ENCODE measurements at regions not wholly inside any gene's neighbourhood (a gene's known extent, or its start where the extent isn't known, plus 50 kb on each side); places are given as distances from the start of the nearest gene placed in this dataset.
A peak's percentile ranks its signal among the peaks of the same experiment; 100 is the strongest.
"Not testable (repeated sequence)": the region's sequence is repeated elsewhere in the genome, so short reads cannot be mapped to it uniquely, and the experiment has no call there.

DNA sequence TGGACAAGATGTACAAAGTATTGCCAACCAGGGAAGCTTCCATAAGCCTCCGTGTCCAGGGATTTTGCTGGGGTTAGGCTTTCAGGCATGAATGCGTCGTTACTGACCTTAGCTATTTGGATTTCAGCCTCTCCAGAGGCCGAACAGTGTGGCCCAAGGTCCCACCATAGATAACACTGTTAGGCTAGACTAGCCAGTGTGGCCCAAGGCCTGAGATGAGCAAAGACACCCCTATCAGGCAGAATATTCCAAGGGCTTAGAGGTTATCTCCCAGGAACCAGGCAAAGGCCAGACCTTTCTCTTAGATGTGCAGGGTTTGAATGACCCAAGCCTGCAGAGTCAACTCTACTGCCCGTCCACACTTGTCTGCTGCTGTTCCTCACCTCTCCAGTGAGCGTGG lies 131.7 kb upstream of the NDUFV2 start:
- DNase-seq: no peak

DNA sequence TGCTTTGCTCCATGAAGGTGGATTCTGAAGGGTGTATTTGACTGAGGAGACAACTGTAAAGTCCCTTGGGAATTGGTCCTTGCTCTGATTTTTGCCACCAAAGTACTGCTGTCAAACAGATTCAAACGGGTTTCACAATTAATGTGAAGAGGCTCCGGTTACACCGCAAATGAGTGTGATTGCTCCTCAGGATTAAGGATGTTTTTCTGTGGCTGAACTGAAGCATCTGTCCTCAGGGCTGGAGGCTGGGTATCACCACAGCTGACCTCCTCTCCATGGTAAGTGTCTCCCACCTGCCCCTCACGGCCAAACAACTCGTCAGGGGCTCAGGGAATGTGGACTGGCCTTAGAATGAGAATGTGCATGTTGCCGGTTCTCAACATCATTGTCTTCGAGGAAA lies 130.4 kb upstream of the NDUFV2 start:
- no peak for DNase-seq

DNA sequence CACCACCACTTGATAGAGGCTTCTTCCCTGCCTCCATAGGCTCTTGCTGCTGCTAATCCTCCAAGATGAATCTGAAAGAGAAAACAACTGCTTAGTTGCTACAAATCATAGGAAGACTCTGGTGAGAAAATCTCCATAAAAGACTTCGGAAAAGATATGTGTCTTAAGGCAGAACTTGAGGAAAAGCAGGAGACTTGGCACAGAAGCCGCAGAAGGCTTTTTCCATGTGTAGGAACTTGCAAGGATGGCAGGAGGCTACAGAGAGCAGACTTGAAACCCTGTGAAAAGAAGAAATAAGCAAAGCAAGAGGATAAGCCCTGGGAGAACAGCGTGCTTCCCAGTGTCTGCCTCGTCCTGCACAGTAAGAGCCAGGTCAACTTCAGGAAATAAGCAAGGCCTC lies 128.2 kb upstream of the NDUFV2 start:
- no peak for DNase-seq

DNA sequence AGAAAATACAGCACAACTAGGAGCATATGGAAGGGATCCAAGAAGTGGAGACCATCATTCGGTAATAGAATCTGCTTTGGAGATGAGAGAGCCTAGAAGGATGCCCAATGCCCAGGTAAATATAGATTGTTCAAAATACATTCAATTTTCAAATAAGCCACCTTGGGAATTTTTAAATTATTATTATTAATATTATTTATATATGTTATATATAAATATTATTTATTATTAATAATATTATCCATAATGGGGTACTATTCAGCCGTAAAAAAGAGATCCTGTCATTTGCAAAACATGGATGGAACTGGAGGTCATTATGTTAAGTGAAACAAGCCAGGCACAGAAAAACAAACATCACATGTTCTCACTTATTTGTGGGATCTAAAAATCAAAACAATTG lies 127.8 kb upstream of the NDUFV2 start:
- no peak for DNase-seq

DNA sequence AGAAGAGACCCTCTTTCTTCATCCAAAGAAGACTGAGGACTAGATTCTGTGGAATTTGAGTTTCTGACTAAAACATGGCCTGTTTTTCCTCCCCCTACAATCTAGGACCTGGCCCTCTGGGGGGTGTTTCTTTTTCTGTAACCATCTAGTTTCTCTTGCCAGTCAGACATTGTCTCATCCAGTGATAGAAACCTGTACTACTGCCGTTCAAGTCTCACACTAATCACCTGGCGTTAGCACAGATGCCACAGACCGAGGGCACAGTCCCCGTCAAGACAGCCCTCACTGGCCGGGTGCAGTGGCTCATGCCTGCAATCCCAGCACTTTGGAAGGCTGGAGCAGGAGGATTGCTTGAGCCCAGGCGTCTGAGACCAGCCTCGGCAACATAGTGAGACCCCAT lies 126.9 kb upstream of the NDUFV2 start:
- DNase-seq: no peak

DNA sequence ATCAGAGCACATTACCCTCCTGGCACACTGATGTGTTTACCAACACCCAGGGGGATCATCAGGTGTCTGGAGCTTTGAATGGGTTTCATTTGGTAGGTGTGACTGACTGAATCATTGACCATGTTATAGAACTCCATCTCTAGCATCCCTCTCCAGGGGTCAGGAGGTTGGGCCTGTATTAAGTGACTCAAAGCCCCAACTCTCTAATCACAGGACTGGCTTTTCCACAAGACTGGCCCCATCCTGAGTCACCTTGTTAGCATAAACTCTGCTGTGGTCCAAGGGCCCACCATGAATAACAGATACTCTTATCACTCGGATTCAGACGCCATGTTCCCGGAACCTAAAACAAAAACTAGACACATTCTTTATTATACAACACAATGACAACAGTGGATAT lies 125.9 kb upstream of the NDUFV2 start:
- DNase-seq: no peak

DNA sequence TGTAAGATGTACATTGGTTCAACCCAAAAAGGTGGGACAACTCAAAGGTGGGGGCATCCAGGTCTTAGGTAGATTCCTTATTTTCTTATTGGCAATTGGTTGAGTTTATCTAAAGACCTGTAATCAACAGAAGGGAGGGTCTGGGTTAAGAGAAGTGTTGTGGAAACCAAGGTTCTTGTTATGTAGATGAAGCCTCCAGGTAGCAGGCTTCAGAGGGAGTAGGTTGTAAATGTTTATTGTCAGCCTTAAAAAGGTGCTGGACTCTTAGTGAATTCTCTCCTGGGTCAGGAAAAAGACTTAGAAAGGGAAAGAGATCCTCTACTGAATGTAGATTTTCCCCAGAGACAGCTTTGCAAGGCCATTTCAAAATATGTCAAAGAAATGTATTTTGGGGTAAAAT lies 125.3 kb upstream of the NDUFV2 start:
- no peak for DNase-seq

DNA sequence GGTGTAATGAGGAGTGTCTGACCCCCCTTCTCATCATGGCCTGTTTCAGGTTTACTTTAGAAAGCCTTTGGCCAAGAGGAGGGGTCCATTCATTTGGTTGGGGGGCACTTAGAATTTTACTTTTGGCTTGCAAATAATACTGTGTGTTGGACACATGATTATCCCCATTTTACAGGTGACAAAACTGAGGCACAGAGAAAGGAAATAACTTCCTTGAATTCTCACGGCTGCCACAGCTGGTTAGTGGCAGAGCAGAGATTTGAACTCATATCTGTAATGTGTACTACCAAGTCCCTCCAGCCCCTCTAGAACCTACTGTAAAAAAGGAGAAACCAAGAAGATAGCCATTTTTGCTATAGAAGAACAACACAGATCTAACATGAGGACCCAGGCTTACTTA lies 124.8 kb upstream of the NDUFV2 start:
- DNase-seq: no peak

DNA sequence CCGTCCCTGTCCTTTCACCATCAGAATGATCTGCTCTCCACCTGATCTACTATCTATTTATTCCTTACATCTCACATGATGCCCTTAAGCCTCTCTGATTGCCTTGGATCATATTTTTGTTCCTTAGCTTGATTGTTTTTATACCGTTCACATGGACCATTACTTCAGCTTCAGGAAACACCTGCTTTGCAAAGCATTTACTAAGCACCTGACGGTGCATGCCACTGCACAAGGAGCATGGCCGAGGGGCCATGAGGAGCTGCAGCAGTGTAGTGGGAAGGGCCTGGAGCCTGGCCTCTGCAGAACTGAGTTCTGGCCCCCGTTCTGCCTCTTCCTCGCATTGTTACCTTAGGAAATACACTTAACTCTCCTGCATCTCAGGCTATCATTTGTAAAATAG lies 124.1 kb upstream of the NDUFV2 start:
- no peak for DNase-seq

DNA sequence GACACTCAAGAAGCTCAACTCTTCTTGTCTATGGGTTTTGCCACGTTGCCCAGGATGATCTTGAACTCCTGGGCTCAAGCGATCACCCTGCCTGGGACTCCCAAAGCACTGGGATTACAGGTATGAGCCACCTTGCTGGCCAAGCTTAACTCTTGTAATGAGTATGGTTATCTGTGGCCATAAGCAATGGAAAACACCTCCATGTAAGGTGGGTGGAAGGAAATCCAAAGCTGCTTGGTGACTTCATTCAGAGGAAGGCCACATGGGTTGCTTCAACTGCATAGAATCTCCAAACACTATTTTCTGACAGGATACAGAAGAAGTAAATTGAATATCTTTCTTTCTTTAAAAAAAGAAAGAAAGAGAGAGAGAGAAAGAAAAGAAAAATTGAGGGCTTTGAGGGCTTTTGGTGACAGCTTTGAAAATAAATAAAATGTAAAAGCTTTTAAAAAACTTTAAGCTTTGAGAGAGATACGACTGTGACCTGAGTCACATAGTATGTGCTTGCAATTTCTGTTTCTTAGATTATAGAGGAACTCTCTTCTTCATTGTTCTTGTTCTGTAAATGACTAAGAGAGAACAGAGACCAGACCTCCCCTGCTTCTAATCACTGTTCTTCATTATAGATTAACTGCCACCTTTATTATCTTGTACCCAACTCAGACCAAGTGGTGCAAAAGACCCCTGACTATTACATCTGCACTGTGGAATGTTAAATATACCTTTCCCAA lies 123.1 kb upstream of the NDUFV2 start:
- no peak for DNase-seq

DNA sequence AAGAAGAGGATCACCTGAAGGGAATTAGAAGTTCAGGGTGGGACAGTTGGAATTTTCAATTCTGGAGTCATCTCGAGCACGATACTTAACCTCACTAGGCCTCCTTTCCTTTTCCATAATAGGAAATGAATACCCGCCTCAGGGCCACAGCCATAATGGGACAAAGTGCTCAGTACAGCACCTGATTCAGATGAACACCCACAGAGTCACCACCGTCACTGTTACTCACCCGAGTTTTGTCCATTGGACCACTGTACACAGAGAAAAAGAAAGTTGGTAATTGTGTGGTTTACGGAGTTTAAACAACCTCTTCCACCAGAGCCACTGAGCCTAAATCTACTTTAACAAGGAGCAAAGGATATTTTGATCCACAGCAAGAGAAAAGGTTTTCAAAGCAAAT lies 122.0 kb upstream of the NDUFV2 start:
- DNase-seq: no peak

DNA sequence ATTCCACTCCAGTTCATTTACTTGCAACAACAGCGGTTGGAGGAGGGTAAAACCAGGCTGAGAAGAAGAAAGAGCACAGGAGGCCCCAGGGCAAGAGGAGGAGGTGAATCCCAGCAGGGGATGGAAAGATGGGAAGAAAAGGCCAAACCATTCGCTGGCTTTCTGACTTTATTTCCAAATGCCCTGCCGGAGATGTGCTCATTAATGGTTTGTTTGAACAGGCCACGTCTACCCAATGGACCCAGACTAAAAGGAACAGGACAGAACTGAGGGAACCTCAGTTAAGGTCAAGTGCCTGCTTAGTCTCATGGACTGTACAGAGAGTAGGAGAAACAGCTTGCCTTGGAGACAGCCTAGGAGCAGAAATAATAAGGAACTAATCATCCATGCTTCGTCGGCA lies 121.6 kb upstream of the NDUFV2 start:
- DNase-seq: peak; percentile 98

DNA sequence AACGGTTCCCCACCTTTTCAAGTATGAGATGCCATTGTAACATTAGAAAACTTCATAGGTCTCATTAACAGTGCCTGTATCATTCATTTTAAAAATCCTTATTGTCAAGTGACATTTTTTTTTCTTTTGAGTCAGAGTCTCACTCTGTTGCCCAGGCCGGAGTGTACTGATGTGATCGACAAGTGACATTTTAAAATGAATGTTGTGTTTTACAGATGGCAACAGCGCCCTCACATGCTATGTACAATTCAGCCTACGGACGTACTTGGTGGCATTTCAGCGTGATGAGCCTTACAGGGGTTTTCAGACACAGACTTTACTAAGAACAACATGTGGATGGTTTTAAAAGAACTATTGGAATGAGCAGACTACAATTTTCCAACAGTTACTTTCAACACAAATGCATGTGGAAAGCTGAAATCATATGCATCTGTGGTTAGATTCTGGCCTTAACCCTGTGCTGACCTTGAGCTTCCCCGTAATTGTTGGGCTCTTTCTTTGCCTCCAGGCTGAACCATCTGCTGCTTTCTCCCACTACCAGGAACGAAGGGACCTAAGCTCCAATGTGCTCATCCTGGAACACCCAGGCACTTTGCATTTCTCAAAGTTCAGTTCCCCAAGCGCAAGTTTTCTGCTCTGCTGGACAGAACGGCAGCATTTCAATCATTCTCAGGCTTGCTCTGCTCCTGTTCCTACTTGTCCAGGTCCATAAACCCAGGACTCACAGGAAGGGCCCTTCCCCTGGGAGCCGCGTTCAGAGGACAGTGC lies 119.9 kb upstream of the NDUFV2 start:
- DNase-seq: peak; percentile 56

DNA sequence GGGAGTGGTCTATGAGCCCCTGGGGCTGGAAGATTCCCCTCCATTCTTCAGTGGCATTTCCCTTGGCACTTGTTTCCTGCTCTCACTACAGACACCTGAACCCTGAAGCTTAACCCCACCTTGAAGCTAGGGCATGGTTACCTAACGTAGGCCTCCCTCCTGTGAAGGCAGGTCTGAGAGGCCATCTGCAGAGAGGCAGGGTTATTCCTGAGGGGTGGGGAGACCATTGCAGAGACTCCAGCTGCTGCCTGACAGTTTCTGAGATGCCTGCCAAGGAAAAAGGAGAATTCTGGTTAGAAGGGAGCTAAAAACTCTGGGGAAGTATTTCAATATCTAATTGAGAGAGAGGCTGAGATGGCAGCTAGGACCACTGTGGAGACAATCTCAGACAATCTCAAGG lies 119.3 kb upstream of the NDUFV2 start:
- DNase-seq: no peak

DNA sequence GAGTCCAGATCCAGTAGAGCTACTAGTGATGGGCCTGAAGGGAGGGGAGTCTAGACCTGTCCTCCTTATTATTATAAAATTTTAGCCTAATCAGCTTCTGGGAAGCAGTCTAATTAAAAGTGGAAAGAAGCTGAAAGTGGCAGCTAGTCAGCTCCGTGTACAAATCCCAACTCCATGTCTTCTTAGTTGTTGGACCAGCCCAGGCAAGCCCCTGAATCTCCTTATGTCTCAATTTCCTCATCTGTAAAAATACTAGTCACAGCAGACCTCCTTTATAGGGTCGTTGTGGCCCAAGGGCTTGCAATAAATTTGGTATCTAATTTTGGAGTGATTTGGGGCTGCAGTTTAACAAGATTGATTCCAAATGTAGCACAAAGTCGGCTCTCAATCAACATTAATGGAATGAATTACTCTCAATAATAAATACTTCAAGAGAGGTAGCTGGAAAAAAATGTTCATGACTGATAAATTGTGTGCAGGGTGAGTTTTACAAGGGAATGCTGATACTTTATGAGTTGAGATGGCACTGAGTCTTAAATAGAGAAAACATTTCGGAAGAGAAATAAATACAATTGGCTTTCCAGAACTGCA lies 118.3 kb upstream of the NDUFV2 start:
- DNase-seq: no peak

DNA sequence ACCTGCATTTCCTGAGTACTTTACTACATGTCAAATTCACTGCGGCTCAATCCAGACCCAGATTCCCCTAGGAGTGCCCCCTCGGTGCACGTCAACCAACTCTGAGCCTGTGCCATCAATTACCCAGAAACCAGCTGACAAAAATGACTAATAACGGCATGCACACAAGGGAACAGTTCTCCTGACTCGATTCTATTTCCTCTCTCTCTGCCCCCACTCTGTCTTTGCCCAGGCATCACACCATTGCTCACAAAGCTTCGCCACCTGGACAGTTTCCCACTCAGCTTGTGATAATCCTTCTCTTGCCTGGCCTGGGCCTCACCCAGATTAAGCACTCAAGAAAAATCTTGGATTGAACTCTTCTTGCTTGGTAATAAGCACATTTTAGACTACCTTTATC lies 115.3 kb upstream of the NDUFV2 start:
- DNase-seq: no peak

DNA sequence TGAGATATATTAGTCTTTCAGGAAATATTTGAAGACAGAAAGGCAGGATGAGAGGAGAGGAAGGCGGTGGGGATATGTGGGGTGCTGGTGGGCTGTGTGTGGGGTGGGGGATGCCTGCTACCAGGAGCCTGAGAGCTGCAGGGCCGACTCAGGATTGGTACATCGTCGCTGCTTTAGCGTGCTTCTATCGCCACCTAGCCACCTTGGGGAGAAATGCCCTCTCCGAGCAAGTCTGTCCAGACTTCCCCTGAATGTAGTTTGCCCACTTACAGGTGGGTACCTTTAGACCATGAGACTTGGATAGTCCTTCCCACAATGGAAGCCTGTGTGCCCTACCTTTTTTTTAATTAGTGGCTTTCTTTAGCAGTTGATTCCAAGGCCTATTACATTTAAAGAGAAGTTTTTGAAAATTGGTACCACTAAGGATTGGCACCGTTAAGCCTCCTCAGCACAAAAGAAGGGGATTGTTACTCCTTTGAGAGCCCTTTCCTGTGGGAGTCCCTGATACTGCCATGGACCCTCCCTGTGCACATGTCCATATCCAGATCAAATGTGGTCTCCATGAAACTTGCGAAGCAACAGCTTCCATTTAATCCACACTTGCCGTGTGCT lies 114.1 kb upstream of the NDUFV2 start:
- peak; percentile 62 for DNase-seq

DNA sequence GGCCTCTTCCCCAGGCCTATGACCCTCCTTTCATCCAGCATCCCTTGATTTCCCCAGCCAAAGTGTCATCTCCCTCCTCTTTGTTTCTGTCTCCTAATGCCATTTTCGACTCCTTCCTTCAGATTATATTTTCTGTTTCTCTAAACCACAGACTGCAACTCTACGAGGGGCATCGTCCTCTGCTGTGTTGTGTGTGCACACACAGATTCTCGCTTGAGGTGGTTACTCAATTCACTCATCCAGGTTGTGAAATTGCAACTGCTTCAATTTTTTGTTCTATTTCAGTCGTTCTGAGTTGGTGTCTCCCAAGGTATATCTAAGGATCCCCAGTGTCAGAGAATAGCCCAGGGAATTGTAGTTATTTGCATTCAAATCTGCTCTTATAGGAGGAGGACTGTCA lies 113.5 kb upstream of the NDUFV2 start:
- no peak for DNase-seq

DNA sequence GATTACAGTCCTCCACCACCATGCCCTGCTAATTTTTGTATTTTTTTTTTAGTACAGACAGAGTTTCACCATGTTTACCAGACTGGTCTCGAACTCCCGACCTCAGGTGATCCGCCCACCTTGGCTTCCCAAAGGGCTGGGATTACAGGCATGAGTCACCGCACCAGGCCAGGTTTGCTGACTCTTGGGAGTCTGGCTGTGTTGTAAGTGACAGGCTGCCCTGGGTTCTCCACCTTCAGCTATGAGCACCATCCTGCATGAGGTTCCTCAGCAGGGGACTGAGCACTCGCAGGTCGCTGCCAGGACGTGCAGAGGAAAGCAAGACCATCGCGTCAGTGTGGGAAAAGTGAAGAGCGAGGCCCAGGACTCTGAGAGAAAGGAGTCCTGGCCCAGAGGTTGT lies 112.6 kb upstream of the NDUFV2 start:
- DNase-seq: no peak

DNA sequence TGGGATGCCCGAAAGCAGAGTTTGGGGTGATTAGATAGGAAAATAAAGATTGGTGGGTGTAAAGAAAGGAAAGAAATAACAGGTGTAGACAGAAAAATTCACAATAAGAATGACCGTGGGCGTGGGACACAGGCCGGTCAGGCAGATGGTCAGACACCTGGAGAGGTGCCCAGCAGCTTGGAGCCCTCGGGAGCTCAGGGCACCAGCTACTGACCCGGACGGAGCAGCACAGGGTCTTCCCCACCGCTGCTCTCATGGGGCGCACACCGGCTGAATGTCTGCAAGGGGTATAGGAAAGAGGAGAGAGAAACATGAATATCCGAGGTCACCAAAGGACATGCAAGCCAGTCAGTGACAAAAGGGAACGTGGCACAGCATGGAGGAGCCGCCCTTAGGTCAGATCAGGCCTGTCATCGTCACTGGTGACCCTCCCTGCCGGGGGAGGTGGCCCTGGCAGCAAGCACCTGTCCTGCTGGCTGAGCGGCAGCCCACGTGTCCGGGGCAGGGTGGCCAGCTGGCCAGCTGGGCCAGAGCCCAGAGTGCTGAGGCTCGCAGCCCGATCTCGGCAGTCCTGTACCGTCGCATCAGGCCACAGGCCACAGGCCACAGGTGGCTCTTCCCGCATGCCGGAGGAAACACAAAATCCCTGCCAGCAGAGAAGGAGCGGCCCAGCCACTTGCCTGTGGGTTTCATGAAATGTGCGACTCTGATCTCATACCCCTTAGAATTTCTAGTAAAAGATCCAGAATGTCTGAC lies 112.0 kb upstream of the NDUFV2 start:
- no peak for DNase-seq

DNA sequence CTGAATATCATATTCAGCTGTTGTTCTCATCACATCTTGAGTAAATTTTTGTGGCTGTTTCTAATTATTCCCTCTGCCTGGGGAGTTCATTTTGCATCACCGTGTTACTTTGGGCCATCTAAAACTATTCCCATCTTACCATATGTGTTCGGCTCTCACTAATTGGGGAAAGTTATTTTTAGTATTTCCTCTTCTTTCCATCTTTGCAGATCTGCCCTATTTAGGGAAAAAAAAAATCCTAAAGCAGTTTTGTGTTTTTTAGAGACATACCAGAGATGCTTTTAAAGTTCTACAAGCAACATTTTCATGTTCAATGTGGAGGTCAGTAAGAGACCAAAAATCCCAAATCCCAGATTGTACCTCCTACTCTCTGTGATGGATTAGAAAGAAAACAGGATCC lies 111.3 kb upstream of the NDUFV2 start:
- no peak for DNase-seq

DNA sequence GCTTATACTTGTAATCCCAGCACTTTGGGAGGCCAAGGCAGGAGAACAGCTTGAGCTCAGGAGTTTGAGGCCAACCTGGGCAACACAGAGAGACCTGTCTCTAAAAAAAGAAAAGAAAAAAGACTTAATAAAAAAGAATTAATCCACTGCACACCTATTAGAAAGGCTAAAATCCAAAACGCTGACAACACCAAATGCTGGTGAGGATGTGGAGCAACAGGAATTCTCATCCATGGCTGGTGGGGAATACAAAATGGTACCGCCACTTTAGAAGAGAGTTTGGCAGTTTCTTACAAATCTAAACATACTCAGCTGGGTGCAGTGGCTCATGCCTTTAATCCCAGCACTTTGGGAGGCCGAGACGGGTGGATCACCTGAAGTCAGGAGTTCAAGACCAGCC lies 110.0 kb upstream of the NDUFV2 start:
- not testable (repeated sequence) for DNase-seq

DNA sequence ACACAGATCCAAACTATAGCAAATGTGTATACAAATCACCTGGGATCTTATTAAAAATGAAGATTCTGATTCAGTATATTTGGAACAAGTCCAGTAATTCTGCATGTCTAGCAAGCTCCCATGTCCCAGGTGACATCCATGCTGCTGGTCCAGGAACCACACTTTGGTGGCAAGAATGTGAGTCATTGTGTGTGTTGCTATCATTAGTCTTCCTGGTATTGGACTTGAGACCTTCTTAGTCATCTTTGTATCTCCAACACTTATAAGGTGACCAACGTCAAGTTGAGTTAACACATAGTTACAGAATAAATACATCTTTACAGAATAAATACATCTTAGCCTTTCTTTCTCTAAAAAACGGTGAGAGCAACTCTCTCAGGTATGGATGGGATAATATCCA lies 107.9 kb upstream of the NDUFV2 start:
- DNase-seq: no peak
